ENCODE measurements at regions not wholly inside any gene's neighbourhood (a gene's known extent, or its start where the extent isn't known, plus 50 kb on each side); places are given as distances from the start of the nearest gene placed in this dataset.

DNA sequence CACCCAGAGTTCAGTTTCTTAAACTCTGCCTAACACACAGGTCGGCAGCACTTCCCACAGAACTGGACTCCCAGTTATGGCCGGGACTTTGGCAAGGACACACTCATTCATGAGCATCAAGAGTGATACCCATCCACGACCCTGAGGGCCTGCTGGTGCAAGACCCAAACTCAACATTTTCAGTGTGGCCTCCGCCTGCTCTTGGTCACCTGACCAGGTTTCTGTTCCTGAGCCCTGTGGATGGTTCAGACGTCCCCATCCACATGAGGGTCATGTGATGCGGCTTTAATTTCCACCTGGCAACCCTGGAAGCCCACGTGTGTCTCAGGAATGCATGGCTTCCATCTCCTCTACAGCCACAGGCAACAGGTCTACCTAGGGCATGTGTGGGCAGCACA, 245.3 kb downstream of the DLL1 start:
- TF ChIP-seq POLR2A (IDR thresholded peaks at IDR 0.05): no peak
- TF ChIP-seq, protein P1, sequence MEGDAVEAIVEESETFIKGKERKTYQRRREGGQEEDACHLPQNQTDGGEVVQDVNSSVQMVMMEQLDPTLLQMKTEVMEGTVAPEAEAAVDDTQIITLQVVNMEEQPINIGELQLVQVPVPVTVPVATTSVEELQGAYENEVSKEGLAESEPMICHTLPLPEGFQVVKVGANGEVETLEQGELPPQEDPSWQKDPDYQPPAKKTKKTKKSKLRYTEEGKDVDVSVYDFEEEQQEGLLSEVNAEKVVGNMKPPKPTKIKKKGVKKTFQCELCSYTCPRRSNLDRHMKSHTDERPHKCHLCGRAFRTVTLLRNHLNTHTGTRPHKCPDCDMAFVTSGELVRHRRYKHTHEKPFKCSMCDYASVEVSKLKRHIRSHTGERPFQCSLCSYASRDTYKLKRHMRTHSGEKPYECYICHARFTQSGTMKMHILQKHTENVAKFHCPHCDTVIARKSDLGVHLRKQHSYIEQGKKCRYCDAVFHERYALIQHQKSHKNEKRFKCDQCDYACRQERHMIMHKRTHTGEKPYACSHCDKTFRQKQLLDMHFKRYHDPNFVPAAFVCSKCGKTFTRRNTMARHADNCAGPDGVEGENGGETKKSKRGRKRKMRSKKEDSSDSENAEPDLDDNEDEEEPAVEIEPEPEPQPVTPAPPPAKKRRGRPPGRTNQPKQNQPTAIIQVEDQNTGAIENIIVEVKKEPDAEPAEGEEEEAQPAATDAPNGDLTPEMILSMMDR (IDR thresholded peaks at IDR 0.05): no peak
